Skeletal muscle cell (primary cell): ENCODE measurements at regions not wholly inside any gene's neighbourhood (a gene's known extent, or its start where the extent isn't known, plus 50 kb on each side); places are given as distances from the start of the nearest gene placed in this dataset.
"Not testable (repeated sequence)": the region's sequence is repeated elsewhere in the genome, so short reads cannot be mapped to it uniquely, and the experiment has no call there.

Experiments
- DNase-seq: peaks from one replicate; pipeline ENCODE4 v3.0.0-alpha.2; 2010; ENCODE audit warnings: low read depth
- H3K4me3 ChIP-seq: 2 replicates; pipeline ENCODE4 v1.5.1; 2011; ENCODE audit warnings: low read depth, mild to moderate bottlenecking, control low read depth, low read length, moderate library complexity

- no peak for DNase-seq
- H3K4me3 ChIP-seq, result no peak overlapping the region
Measured at GRCh38 chr9:87781331-87781730, 55.4 kb downstream of the CTSL start.

DNA sequence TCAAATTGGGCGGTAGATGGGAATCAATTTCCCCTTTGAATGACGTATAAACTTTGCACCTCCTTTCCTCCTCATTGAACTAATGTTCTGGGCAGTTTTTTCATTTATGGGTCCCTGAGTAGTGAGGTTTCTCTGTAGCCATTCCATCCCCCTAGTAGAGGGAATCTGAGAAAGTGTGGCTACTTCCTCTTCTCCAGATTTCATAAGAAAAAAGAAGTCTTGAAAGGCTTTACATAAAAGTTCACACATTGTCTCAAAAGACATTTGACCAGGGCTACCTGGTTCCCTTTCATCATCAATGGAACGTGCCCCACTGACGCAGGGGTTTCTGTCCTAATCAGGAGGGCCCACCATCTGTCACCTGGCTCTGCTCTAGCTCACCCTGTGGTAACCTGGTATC is 57.3 kb downstream of the CTSL start:
- no peak overlapping the region for H3K4me3 ChIP-seq
- no peak for DNase-seq

DNA sequence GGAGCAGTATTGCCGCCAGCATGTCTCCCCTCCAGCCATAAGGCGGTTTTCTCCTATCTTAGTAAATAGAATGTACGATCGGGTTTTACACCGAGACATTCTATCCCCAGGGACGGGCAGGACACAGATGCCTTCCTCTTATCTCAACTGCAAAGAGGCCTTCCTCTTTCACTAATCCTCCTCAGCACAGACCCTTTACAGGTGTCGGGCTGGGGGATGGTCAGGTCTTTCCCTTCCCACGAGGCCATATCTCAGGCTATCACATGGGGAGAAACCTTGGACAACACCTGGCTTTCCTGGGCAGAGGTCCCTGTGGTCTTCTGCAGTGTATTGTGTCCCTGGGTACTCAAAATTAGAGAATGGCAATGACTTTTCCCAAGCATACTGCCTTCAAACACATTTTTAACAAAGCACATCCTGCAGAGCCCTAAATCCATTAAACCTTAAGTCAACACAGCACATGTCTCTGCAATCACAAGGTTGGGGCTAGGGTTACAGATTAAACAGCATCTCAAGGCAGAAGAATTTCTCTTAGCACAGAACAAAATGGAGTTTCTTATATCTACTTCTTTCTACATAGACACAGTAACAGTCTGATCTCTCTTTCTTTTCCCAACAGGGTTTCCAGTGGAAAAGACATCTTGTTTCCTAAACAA is 59.5 kb downstream of the CTSL start:
- not testable (repeated sequence) for H3K4me3 ChIP-seq, DNase-seq

GRCh38 chr9:87786423-87786822 is 60.5 kb downstream of the CTSL start:
- H3K4me3 ChIP-seq, result no peak overlapping the region
- no peak for DNase-seq

DNA sequence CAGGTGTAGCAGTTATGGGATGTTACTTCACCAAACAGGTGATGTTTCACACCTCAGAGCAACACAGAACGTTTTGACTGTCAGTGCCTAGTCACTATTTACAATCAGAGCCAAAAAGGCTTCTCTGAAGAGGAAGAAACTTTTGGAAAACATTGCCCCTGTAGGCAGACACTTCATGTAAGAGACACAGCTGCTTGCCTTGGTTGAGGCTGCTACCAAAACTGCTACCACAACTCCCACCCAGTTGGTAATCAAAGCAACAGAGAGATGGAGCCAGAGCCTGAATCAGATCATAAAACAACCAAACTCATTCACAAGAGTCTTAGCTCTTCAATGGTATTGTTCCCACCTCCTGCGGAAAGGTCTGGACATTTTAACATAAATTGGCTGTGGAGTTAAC is 61.0 kb downstream of the CTSL start:
- no peak overlapping the region for H3K4me3 ChIP-seq
- DNase-seq, result no peak

- no peak overlapping the region for H3K4me3 ChIP-seq
- peak; percentile 7 for DNase-seq
Measured at GRCh38 chr9:87787735-87788134, 61.8 kb downstream of the CTSL start.

- DNase-seq, result no peak
- H3K4me3 ChIP-seq, result no peak overlapping the region
Measured at GRCh38 chr9:87792831-87793288, 66.9 kb downstream of the CTSL start.

- H3K4me3 ChIP-seq, result no peak overlapping the region
- DNase-seq, result peak; percentile 84
Measured at GRCh38 chr9:87793292-87793691, 67.4 kb downstream of the CTSL start.

GRCh38 chr9:87795178-87795577 is 69.3 kb downstream of the CTSL start:
- no peak for DNase-seq
- H3K4me3 ChIP-seq, result no peak overlapping the region

DNA sequence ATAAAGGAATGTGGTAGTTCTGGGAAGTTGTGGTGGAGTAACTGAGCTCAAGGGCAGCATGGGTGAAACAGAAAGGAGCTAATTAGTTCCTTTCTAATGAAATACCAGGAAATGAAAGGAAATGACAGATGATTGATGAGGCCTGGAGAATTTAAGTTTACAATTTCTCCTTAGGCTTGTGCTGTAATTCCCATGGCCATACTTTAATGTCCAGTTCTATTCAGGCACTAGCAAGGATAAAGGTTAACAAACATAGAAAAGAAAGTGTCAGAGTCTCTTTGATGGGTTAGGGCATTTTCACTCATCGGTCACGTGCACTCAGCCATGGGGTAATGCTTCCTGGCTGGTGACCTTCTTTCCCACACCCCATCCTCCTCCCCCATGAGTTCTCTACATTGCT is 70.3 kb downstream of the CTSL start:
- H3K4me3 ChIP-seq, result no peak overlapping the region
- DNase-seq, result no peak

GRCh38 chr9:87798261-87798833 is 72.4 kb downstream of the CTSL start:
- no peak overlapping the region for H3K4me3 ChIP-seq
- DNase-seq, result no peak

GRCh38 chr9:87799503-87799902 is 73.6 kb downstream of the CTSL start:
- H3K4me3 ChIP-seq, result no peak overlapping the region
- DNase-seq, result no peak

DNA sequence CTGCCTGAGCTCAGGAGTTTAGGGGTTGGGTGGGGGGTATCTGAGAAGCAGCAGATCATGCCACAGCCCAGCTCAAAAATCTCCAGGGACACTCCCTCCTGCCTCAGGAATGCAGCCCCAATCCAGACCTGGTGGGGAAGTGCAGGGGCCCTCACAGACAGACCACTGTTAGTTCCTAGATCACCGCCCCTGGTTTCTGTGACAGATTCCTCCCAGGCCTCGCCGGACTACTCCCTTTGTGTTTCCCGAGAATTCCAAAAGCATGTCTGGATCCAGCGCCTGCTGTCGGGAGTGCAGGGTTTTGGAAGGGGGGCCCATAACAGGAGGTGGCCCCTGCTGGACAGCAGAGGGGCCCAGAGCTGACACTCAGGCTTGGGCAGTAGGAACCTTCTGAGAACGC is 74.5 kb downstream of the CTSL start:
- DNase-seq, result no peak
- no peak overlapping the region for H3K4me3 ChIP-seq

GRCh38 chr9:87801013-87801412 is 75.1 kb downstream of the CTSL start:
- H3K4me3 ChIP-seq, result no peak overlapping the region
- DNase-seq, result no peak

DNA sequence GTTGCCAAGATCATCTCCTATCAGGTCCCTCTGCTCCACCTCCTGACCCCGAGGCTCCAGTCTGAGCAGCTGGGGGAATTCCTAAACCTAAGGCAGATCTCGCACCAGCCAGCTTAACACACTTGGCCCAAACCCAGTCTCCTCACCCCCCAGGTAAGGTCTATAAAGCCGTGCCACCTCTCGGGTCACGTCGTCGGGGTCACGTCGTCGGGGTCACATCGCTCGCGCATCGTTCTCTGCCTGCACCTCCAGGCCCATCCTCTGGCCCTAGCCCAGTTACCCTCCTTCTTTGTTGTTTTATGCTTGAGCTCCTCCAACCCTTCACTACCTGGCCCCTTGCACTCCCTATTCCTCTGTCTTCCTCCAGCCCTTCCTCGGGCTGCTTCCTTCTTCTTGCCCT is 77.2 kb downstream of the CTSL start:
- no peak overlapping the region for H3K4me3 ChIP-seq

GRCh38 chr9:87803623-87804345 is 77.9 kb downstream of the CTSL start:
- no peak for DNase-seq
- H3K4me3 ChIP-seq, result no peak overlapping the region

More for the DNA sequence above, 77.2 kb downstream of the CTSL start:
- no peak for DNase-seq

DNA sequence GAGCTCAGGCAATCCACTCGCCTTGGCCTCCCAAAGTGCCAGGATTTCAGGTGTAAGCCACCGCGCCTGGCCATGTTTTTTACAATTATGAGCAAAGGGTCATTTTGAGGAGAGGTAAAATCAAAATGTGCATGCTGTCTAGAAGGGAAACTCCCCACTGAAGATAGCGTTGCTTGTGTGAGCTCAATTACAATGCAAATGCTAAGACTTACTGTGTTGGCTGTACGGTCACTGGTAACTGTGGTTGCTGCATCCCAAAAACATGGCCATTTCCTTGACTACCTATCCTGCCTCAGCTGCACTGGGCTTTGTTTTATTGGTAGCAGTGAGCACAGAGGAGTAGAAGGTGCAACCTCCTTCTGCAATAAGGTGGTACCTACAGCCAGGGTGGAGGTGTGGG is 77.4 kb upstream of the SPATA31E1 start:
- H3K4me3 ChIP-seq, result no peak overlapping the region
- no peak for DNase-seq

DNA sequence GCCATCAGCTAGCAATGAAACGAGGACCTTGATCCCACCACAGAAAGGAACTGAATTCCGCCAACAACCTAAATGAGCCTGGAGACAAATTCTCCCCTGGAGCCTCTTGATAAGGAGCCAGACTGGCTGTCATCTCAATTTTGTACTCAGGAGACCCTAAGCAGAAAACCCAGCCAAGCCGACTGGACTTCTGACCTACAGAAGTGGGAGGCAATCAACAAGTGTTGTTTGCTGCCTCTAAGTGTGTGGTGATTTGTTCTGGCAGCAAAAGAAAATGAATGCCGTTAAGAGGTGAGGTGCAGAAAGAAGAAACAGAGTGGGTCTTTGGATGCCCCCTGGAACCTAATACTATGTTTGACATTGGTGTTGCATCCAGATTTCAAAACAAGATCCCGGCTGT is 72.7 kb upstream of the SPATA31E1 start:
- no peak overlapping the region for H3K4me3 ChIP-seq
- no peak for DNase-seq

- no peak for DNase-seq
- no peak overlapping the region for H3K4me3 ChIP-seq
Measured at GRCh38 chr9:87810679-87811178, 71.9 kb upstream of the SPATA31E1 start.

DNA sequence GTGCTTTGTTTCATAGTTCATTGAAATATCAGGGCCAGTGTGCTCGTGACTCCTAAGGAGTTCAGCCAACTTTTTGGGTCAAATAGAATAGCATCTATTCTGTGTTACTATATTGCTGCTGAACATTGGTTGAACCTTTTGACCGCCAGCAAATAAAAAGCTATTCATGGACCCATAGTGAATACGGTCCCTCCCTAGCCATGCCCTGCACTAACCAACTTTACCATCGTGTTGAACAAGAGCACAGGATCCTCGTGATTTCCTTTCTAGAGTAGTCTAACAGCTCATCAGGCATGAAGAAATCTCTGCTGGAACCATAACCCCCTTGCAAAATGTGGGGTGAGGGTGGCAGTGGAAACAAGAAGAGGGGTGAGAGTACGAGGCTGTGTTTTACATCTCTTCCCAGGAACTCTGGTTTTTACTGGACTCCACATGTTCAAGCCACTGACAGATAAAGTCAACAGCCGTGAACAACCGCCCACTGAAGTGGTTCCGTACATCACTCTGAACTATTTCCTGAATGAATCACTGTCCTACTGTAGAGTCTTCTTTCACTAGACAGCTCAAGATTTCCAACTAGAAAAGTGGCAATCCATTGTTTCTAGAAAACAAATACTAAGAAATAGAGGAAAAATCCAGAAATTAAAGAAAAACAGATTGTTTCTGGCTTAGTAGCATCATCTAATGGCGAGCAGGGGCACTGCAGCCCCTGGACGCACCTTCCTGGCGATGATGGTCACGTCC is 70.1 kb upstream of the SPATA31E1 start:
- peak; percentile 76 for DNase-seq
- no peak overlapping the region for H3K4me3 ChIP-seq
